Endothelial cell of umbilical vein (primary cell): ENCODE measurements at regions not wholly inside any gene's neighbourhood (a gene's known extent, or its start where the extent isn't known, plus 50 kb on each side); places are given as distances from the start of the nearest gene placed in this dataset.
A peak's percentile ranks its signal among the peaks of the same experiment; 100 is the strongest.

Experiments
- POLR2AphosphoS5 ChIP-seq: IDR thresholded peaks from 2 replicates; pipeline ENCODE4 v1.6.1; 2012; ENCODE audit warnings: low read depth, mild to moderate bottlenecking, control low read depth, low read length, moderate library complexity; ENCODE audit not compliant: insufficient read depth
- TF ChIP-seq, protein P1 (sequence below), 2 donors: IDR thresholded peaks; 1 replicate in 1 of 2; 2 replicates in 1 of 2; pipeline ENCODE4 v1.5.1; 2011; ENCODE audit warnings: low read length in 2 of 2, mild to moderate bottlenecking in 2 of 2, moderate library complexity in 2 of 2, control low read depth in 1 of 2, inconsistent platforms in 1 of 2, low read depth in 1 of 2; ENCODE audit not compliant: insufficient read depth in 1 of 2; ENCODE audit errors: extremely low read depth in 1 of 2

DNA sequence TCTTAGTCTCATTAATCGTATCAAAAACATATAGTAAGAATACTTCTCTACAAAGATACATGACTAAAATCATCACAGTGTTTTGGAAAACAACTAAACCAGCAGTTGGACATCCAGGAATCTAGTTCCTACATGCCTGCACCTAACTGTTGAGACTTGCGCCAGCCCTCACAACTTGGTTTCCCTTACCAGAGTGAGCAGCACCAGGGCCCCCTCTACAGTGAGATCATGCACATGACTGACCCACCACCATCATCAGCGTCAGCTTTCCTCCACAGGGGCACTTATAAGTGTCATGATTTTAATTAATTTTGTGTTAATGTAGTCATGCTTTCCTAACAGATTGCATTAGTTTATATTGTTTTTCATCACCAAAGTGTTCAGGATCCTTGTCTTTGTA, 1322.0 kb downstream of the EFNB2 start:
- TF ChIP-seq, protein P1, sequence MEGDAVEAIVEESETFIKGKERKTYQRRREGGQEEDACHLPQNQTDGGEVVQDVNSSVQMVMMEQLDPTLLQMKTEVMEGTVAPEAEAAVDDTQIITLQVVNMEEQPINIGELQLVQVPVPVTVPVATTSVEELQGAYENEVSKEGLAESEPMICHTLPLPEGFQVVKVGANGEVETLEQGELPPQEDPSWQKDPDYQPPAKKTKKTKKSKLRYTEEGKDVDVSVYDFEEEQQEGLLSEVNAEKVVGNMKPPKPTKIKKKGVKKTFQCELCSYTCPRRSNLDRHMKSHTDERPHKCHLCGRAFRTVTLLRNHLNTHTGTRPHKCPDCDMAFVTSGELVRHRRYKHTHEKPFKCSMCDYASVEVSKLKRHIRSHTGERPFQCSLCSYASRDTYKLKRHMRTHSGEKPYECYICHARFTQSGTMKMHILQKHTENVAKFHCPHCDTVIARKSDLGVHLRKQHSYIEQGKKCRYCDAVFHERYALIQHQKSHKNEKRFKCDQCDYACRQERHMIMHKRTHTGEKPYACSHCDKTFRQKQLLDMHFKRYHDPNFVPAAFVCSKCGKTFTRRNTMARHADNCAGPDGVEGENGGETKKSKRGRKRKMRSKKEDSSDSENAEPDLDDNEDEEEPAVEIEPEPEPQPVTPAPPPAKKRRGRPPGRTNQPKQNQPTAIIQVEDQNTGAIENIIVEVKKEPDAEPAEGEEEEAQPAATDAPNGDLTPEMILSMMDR (IDR thresholded peaks at IDR 0.05; ENCODE audit: extremely low read depth in 1 of 2, insufficient read depth in 1 of 2, low read depth in 1 of 2, low read length in 2 of 2) = peak in 1 of 2 donors; percentile 5
- no peak for TF ChIP-seq POLR2AphosphoS5
